H7 (cell line): ENCODE measurements at regions not wholly inside any gene's neighbourhood (a gene's known extent, or its start where the extent isn't known, plus 50 kb on each side); places are given as distances from the start of the nearest gene placed in this dataset.

Source experiments
- DNase-seq: peaks from one replicate; pipeline ENCODE4 v3.0.0; 2012
- H3K27me3 ChIP-seq: 2 replicates; pipeline ENCODE4 v1.6.0; 2011; ENCODE audit warnings: mild to moderate bottlenecking, low read length; ENCODE audit not compliant: control insufficient read depth, insufficient read depth
- H3K36me3 ChIP-seq: replicated peaks from 2 replicates; pipeline ENCODE4 v1.5.1; 2011; ENCODE audit warnings: low read length; ENCODE audit not compliant: control insufficient read depth, insufficient read depth
- H3K4me3 ChIP-seq: 2 replicates; pipeline ENCODE4 v1.5.1; 2011; ENCODE audit warnings: low read depth, mild to moderate bottlenecking, control low read depth, low read length, moderate library complexity; ENCODE audit not compliant: insufficient read depth

- no peak for DNase-seq
- no peaks in the 10 kb centered on the region for H3K27me3 ChIP-seq
- no peaks in the 10 kb centered on the region for H3K36me3 ChIP-seq
- no peak overlapping the region for H3K4me3 ChIP-seq
These were observed 75.1 kb upstream of the PGRMC2 start for GRCh38 chr4:128362760-128363159.

- no peak for DNase-seq
- no peak overlapping the region for H3K4me3 ChIP-seq
- no peaks in the 10 kb centered on the region for H3K36me3 ChIP-seq
These were observed 71.8 kb upstream of the PGRMC2 start for GRCh38 chr4:128359422-128359821.

GRCh38 chr4:128358913-128359279 lies 71.3 kb upstream of the PGRMC2 start:
- no peak overlapping the region for H3K4me3 ChIP-seq
- H3K36me3 ChIP-seq = no peaks in the 10 kb centered on the region
- no peaks in the 10 kb centered on the region for H3K27me3 ChIP-seq
- no peak for DNase-seq

More at GRCh38 chr4:128359422-128359821, 71.8 kb upstream of the PGRMC2 start:
- H3K27me3 ChIP-seq = no peaks in the 10 kb centered on the region

GRCh38 chr4:128358231-128358912 lies 70.8 kb upstream of the PGRMC2 start:
- Histone ChIP-seq H3K27me3 (no peaks in the 10 kb centered on the region), H3K4me3 (no peak overlapping the region), H3K36me3 (no peaks in the 10 kb centered on the region)
- no peak for DNase-seq

- DNase-seq = no peak
- H3K27me3 ChIP-seq = no peaks in the 10 kb centered on the region
These were observed 69.7 kb upstream of the PGRMC2 start for GRCh38 chr4:128357286-128357685.

GRCh38 chr4:128355305-128355704 lies 67.7 kb upstream of the PGRMC2 start:
- Histone ChIP-seq H3K27me3 (no peaks in the 10 kb centered on the region), H3K4me3 (no peak overlapping the region), H3K36me3 (no peaks in the 10 kb centered on the region)
- no peak for DNase-seq

More at GRCh38 chr4:128357286-128357685, 69.7 kb upstream of the PGRMC2 start:
- H3K4me3 ChIP-seq = no peak overlapping the region
- H3K36me3 ChIP-seq = no peaks in the 10 kb centered on the region

GRCh38 chr4:128354205-128354821 lies 66.7 kb upstream of the PGRMC2 start:
- Histone ChIP-seq H3K36me3 (no peaks in the 10 kb centered on the region), H3K4me3 (no peak overlapping the region), H3K27me3 (no peaks in the 10 kb centered on the region)
- DNase-seq = no peak

GRCh38 chr4:128353791-128354190 lies 66.2 kb upstream of the PGRMC2 start:
- no peak overlapping the region for H3K4me3 ChIP-seq
- no peaks in the 10 kb centered on the region for H3K27me3 ChIP-seq
- no peak for DNase-seq
- no peaks in the 10 kb centered on the region for H3K36me3 ChIP-seq

GRCh38 chr4:128351502-128351901 lies 63.9 kb upstream of the PGRMC2 start:
- no peak overlapping the region for H3K4me3 ChIP-seq
- H3K36me3 ChIP-seq = no peaks in the 10 kb centered on the region
- DNase-seq = no peak
- H3K27me3 ChIP-seq = no peaks in the 10 kb centered on the region

- no peak overlapping the region for H3K4me3 ChIP-seq
- H3K27me3 ChIP-seq = no peaks in the 10 kb centered on the region
- no peaks in the 10 kb centered on the region for H3K36me3 ChIP-seq
- DNase-seq = no peak
These were observed 62.9 kb upstream of the PGRMC2 start for GRCh38 chr4:128350449-128351045.

- no peak for DNase-seq
- H3K27me3 ChIP-seq = no peaks in the 10 kb centered on the region
- no peaks in the 10 kb centered on the region for H3K36me3 ChIP-seq
- no peak overlapping the region for H3K4me3 ChIP-seq
These were observed 62.3 kb upstream of the PGRMC2 start for GRCh38 chr4:128349921-128350320.

GRCh38 chr4:128347930-128348660 lies 60.5 kb upstream of the PGRMC2 start:
- Histone ChIP-seq H3K4me3 (no peak overlapping the region), H3K27me3 (no peaks in the 10 kb centered on the region), H3K36me3 (no peaks in the 10 kb centered on the region)
- DNase-seq = no peak

GRCh38 chr4:128347175-128347868 lies 59.7 kb upstream of the PGRMC2 start:
- no peak for DNase-seq
- Histone ChIP-seq H3K36me3 (no peaks in the 10 kb centered on the region), H3K27me3 (no peaks in the 10 kb centered on the region), H3K4me3 (no peak overlapping the region)

- no peak for DNase-seq
- Histone ChIP-seq H3K36me3 (no peaks in the 10 kb centered on the region), H3K4me3 (no peak overlapping the region), H3K27me3 (no peaks in the 10 kb centered on the region)
These were observed 58.6 kb upstream of the PGRMC2 start for GRCh38 chr4:128346054-128346716.
